NCI-H2171 (cell line): ENCODE measurements at regions not wholly inside any gene's neighbourhood (a gene's known extent, or its start where the extent isn't known, plus 50 kb on each side); places are given as distances from the start of the nearest gene placed in this dataset.
"Not testable (repeated sequence)": the region's sequence is repeated elsewhere in the genome, so short reads cannot be mapped to it uniquely, and the experiment has no call there.

Source experiments
- DNase-seq: peaks from one replicate; lab custom pipeline; 2025; lab: John Stamatoyannopoulos, UW

DNA sequence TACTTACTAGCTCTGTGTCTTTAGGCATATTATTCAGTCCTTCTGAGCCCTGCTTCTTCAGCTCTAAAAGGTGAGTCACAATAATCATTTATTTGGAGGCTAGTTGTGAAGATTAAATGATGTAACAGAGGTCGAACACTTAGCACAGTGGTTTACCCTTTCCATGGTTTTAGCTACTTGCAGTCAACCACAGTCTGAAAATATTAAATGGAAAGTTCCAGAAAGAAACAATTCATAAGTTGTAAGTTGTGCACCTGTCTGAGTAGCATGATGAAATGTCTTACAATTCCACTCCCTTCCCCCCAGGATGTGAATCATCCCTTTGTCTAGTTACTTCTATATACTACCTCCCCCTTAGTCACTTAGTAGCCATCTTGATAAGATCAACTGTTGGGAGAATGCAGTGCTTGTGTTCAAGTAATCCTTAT, 217.6 kb upstream of the THUMPD2 start:
- DNase-seq = no peak

DNA sequence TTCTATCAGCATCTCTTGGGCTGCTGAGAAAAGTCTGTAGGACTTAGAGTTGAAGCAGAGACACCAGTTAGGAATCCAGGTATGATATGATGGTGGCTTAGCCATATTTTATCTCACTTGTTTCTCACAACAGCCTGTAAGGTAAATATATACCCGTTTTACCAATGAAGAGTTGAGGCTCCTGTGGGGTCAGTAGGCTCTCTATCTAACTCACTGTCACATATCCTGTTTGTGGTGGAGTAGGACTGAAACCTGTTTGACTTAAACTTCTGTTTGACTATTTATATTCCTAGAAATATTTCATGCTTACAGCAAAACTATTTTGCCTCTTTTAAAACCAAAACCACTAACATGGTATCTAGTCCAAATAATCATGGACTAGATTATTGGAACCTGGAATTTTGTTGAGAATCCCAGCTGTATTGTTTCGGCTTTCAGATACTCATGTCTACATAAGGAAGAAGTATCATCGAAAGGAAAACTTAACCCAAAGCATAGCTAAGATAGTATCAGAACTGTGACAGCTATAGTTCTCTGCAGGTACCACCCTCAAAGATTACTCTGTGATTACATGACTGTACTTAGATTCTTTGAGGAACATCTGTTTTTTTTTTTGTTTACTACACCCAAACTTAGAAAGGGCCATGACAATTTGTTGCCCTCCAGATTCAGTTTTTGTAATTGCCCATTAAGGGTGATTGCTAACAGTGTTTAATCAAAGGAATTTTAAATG, 216.1 kb upstream of the THUMPD2 start:
- no peak for DNase-seq

DNA sequence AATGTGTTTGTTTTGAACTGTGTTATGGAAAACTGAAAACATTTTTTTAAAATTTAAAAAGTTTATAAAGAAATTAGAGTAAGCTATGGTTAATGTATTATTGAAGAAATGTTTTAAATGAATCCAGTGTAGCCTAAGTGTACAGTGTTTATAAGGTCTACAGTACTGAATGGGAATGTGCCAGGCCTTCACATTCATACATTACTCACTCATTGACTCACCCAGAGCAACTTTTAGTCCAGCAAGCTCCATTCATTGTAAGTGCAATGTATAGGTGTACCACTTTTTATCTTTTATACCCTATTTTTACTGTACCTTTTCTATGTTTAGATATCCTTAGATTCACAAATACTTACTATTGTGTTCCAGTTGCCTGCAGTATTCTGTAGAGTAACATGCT, 215.1 kb upstream of the THUMPD2 start:
- DNase-seq = no peak

DNA sequence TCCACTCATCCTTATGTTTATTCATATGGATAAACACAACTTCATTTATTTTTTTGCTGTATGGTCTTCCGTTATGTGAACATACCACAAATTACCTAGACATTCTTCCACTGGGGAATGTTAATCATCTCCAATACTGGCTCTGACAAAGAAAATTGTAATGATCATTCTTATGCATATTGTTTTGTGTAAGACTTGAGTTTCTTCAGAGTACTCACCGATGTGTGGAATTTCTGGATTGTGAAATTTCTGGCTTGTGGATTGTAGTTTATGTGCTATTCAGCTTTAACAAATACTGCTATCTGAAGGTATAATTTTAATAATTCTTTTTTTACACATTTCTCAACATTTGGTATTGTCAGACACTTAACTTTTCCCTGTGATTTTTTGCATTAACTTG, 212.2 kb upstream of the THUMPD2 start:
- DNase-seq = no peak

DNA sequence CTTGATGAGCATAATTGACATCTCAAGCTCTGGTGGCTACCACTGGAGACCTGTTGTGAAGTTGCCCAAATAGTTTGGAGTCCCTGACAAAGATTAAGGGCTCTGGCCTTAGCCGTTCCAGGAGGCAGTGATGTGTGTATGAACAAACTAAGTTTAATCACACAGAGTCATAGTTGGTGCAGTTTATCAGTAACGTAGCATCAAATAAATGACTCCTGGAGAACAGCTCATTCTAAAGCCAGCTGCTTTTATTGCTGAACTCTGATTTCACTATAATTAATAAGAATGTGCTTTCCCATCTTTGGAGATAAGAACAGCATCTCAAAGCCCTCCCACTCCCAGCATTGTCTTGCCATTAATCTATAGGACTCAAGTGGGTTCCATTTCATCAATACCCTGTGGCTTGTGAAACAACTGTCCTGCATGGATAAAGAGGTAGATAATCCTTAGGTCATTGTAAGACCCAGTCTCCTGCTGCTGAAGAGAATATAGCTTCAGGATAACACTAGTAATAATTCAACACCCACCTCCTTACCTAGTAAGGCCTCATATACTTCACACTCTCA, 211.4 kb upstream of the THUMPD2 start:
- DNase-seq = no peak

DNA sequence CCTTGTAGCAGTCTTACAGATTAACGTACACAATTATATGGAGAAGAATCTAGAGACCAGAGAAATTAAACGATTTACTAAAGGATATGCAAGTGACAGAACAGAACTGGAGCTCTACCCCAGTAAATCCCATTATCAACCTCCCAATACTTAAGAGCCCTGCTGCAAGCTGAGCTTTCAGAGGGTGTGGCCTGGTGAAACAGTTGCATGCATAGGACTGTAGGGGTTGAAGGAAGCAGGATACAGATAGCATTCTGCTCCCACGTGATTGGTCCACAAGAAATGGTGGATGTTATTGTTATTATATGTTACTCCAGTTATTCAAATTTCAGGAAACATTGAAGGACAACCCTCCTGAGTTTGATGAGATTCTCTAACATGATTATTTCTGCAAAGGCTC, 210.8 kb upstream of the THUMPD2 start:
- DNase-seq = no peak

DNA sequence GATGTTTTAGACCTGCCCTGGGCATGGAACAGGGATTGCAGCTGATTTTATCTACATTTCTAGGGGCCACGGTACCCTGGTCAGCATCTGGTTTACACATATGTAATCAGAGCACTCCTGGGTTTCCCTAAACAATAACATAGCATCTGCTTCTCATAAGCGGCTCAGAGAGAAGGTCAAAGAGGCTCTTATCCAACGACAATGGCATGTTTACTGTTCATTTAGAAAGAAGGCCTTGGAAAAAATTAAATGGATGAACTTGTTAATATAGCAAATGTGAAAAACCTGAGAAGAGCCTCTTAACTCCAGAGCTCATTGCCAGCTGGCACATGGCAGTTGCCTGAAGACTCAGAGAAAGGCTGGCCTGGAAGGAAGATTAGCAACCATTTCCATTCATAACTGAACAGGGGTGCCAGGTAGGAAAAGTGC, 202.8 kb upstream of the THUMPD2 start:
- DNase-seq = no peak

DNA sequence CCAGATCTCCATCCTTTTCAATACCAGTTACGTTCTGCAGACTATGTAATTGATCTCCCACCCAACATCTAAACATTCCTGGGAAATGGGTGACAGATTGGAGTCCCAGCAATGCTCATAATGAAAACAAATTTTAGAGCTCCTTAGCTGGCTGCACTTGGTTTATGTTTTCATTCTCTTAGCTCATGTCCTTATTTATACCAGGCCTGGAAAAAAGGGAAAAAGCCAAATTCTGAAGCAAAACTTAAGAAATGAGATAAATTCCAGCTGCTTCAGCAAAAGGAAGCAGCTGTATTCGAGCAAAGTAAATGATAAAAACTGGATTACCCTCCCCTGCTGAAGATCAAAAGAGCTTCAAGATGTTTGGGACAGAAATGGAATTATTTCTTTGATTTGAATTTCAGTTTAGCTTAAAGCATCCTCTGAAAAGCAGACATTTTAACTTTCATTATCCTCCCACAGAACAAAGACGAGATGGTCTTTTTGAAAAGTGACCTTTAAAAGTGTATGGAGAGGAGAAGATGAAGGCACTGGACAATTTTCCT, 196.5 kb upstream of the THUMPD2 start:
- no peak for DNase-seq

DNA sequence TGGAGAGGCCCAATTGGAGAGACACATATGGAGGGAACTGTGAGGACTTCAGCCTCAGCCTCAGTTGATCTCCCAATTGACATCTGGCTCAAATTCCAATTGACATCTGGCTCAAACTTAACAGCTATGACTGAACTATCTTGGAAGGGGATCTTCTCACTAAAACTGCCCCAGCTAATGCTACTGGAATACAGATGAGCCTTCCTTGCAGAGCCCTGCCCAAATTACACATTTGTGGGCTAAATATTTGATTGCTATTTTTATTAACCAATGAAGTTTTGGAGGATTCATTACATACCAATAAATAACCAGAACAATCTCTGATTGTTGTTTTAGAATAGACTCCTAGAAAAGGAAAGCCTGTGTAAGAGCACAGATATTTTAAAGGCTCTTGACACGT, 189.0 kb upstream of the THUMPD2 start:
- DNase-seq = no peak

DNA sequence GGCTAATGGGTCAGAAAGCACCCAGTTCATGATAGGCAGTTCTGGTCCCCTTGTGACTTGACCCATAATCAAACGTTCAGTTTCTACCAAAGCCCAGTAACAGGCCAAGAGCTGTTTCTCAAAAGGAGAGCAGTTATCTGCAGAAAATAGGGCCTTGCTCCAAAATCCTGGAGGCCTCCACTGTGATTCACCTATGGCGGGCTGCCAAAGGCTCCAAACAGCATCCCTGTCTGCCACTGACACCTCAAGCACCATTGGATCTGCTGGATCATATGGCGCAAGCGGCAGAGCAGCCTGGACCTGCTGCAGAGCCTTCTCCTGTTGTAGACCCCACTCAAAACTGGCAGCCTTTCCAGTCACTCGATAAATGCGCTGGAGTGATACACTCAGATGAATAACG, 181.6 kb upstream of the THUMPD2 start:
- DNase-seq = not testable (repeated sequence)

DNA sequence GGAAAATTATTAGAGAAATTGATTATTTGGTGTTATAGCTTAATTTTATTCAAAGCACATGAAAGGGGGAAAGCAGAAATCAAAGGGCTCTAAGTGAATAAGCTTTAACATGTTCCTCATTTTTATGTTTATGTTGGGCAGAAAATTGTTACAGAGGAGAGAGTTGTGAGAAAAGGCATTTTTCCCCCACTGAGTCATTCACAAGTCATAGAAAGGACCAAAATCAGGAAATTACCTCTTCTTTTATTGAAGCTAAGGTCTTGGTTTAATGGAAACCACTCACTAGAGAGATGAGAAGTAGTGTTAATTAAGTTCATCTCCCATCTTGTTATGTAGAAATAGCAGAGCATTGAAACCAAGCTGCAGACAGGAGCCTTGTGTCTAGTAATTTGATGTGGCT, 175.3 kb upstream of the THUMPD2 start:
- DNase-seq = no peak

DNA sequence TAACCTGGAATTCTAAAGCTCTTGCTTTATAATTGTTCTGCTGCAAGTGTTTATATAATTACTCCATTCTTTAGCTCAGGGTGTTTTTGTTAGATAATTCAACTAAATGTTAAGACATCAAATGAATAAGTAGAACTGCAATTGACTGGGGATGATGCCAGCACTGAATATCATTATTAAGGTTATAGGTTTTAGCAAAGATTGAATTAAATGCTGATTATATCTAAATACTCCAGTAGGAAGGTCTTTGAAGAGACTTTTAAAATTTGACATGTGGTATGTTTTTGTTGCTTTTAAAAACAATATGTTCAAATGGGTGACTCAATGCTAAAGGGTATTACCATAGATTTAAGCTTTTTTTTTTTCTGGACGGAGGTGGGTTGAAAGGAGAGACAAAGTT, 170.1 kb upstream of the THUMPD2 start:
- DNase-seq = no peak

DNA sequence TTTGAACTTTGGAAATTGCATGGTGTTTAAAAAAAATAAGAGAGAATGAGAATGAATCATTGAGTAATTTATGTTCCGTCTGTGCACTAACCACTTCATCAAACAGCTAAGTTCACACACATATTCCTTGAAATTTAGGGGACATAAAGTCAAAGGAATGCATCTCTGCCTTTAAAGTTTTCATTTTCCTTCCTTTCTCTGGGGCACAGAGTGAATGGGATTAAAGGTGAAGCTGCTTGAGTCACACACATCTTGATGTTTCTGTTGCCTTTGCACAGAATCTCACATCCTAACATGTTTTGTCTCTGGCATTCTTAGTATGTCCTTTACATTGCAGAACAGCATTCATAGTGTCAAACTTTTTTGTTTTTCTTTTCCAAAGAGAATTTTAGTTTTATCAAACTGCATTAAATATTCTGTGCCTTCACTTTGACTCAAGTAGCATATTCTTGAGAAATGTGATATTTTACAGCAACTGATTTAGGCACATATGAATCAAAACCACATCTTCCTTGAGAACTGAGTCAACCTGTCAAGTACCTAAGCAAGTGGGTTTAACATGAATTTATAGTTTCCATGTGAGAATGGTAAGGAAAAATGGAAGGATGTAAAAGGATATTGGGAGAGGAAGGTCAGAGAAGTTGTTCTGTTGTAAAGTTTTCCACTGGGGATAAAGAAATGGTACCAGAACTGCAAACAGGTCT, 169.1 kb upstream of the THUMPD2 start:
- DNase-seq = no peak

DNA sequence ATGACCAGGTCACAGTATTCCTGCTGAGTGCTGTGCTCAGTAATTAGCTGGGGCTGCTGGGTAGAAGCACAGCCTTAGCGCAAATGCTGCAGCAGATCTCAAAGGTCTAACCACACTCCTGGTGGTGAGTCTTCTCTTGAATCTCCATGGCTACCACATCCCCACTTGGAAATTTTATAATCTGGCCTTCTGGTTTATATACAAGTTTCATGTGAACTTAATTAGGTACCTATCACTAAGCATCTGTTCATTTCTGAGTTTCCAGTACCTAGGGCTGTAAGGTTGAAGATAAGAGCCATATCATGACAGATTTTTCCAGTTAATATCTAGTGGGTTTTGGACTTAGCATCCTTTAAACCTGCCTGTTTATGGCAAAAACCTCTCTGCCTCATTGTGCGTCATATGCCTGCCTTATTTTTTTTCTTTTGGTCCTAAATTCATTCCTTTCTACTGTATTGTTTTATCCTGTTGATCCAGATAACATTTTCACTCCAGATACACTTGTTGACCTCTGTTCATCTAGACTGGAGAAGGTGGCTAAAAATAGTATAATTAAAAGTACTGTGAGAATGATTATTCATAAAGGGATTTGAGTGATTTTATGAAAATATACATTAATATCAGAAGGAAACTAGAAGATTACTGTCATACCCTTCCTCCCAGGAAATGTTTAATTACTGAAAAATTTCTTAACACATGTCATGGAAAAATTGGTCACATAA, 168.4 kb upstream of the THUMPD2 start:
- DNase-seq = no peak

DNA sequence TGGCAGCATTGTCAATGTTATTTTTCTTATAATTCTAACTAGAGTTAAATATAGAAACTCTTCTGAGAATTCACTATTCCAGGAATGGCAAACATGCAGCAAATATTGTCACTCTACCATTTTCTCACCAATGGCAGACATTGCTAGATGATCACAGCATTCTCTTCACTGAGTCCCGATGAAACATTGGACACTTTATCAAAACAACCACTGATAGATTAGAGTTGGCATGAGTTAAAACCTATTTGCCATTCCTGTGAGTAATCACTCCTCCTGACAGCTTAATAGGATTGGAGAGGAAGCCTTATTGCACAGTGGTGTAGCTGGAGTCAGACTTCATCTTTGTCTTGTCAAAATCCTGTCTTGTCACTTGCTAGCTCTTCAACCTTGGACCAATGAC, 163.9 kb upstream of the THUMPD2 start:
- DNase-seq = no peak

DNA sequence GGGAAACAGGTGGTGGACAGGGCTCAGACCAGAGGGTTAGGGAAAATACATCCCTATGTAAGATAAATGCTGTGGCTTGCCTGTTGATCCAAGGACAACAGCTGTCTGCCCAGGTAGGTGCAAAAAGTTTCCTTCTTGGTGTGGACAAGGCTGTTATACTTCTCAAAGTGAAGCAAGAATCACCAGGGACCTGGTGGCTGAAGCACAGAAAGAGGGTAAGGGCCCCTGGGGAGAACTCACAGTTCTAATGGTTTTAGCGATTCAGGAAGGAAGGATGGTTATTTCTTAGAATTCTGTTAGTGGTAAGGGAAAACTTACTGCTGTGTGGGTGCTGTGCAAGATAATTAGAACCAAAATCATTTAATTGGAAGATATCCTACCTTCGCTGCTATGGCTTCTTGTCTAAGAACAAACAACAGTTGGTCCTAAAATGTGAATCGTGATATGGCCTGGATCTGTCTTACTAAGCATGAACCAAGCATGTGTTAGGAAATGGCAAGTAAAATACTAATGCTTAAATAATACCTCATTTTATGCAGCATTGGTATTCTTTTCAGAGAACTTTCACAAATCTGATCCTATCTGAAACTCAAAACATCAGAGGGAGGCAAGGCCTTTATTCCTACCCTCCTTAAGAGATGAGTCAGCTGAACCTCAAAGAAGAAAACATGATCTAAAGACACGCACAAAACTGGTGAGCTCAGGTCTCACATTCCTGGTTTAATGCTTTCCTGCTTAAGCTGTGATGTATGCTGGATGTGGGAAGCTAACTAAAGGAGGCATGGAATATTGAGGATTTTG, 159.2 kb upstream of the THUMPD2 start:
- no peak for DNase-seq

DNA sequence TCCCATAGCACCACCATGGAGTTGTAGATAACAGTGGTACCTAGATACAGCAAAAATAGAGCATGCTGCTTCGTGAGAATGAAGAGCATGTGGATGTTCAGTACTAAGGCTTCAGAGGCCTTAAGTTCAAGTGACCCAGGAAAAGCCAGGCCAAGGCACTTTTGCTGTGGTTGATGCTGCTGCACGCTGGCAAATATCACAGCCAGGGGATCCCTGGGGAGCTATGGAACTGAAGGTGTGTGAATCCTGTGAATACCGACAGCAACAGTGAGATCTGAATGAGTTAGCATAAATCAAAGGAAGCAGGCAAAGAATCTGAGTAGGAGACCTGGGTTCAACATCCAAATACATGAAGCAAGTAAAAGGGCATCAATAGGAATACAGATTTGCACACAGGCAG, 158.6 kb upstream of the THUMPD2 start:
- no peak for DNase-seq

DNA sequence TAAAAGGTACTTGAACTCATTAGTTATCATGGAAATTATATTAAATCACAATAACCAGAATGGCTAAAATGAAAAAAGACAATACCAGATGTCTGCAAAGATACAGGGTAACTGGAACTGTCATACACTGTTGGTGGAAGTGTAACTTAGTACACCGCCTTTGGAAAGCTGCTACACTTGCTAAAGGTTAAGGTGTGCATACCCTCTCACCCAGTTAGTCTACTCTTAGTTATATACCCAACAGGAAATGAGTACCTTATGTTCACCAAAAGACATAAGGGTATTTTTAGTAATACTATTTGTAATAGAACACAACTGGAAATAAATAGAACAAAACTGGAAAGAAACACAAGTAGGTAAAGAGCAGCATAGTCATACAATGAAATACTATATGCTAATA, 155.8 kb upstream of the THUMPD2 start:
- DNase-seq = no peak

DNA sequence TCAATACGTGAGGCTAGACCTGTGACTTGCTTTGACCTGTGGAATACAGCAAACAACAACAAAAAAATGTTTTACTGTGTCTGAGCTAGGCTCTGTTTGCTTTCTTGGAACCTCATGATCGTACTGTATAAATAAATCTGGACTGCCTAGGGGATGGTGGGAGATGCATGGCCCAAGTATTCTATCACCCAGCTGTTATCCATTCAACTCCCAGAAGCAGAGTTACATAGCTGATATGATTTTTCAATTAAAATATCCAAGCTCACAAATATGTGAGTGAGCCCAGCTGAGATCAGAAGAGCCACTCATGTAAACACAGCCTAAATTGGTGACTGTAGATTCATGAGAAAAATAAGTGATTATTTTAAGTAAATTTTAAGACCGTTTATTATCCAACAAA, 154.1 kb upstream of the THUMPD2 start:
- no peak for DNase-seq

DNA sequence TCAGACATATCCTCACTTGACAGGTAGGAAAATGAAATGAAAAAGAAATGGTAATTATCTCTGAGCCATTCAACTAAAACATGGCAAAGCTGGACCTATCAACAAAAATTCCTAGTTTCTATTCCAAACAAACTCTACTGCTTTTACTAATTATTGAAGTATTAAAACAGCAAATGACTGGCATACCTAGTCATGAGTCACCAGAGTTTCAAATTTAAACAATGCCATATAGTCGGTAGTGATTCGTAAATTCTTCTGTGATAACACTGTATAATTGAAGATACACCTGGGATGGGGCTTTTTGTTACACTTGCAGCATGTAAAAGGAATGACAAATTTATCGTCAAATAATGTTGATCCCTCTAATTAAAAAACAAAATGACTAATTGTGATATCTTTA, 153.1 kb upstream of the THUMPD2 start:
- no peak for DNase-seq

DNA sequence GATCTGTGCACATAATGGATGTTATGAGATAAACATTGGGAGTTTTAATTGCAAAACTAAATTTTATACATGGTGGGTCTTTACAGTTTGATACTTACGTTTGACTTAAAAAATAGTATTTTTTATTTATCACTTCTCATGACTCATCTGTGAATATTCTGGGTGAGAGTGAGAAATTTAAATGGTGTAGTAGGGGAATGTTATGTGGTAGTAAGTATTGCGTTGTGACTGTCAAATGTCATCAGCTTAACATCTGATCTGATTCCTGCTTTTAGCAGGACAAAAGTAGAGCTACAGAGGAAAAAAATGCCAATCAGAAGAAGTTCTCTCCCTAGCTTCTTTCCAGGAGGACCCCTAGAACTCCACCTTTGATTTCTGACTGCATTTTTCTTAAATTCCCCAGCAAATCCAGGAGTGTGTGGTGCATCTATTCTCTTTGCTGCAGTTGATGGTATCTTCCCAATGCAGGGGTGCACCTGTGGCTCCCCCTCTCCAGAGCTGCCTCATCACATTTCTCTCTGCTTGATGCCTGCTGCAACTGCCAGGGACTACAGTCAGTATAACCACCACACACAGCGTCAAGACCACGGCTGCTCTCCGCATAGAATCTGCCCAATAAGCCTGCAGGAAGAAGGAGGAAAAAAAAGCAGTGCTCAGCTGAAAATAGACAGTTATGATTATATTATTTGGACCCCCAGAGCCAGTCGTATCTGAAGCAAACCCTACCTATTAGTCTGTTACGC, 151.3 kb upstream of the THUMPD2 start:
- no peak for DNase-seq
